Liver (tissue), 8 donors: ENCODE measurements at regions not wholly inside any gene's neighbourhood (a gene's known extent, or its start where the extent isn't known, plus 50 kb on each side); places are given as distances from the start of the nearest gene placed in this dataset.

Experiments used
- DNase-seq: peaks from one replicate; pipeline ENCODE4 v3.0.0-alpha.2; 2017; ENCODE audit warnings: low spot score
- H3K27ac ChIP-seq, 2 donors: one replicate each; pipeline ENCODE4 v1.7.0; 2013; ENCODE audit warnings: inconsistent platforms in 2 of 2, low read length in 2 of 2, control low read depth in 1 of 2, low read depth in 1 of 2, mild to moderate bottlenecking in 1 of 2
- H3K27me3 ChIP-seq, 4 donors: one replicate each; pipeline versions ENCODE4 v1.6.1 to v1.7.0; 2013; ENCODE audit warnings: low read length in 3 of 4, inconsistent platforms in 1 of 4, mild to moderate bottlenecking in 1 of 4, moderate library complexity in 1 of 4; ENCODE audit not compliant: control insufficient read depth in 4 of 4, insufficient read depth in 4 of 4
- H3K36me3 ChIP-seq, 4 donors: one replicate each; pipeline versions ENCODE4 v1.6.1 to v1.7.0; 2013; ENCODE audit warnings: low read length in 3 of 4, mild to moderate bottlenecking in 3 of 4, low read depth in 1 of 4, moderate library complexity in 1 of 4; ENCODE audit not compliant: control insufficient read depth in 4 of 4, insufficient read depth in 3 of 4
- H3K4me1 ChIP-seq, 4 donors: one replicate each; pipeline versions ENCODE4 v1.6.1 to v1.7.0; 2013; ENCODE audit warnings: low read length in 3 of 4, mild to moderate bottlenecking in 3 of 4, moderate library complexity in 1 of 4; ENCODE audit not compliant: control insufficient read depth in 4 of 4, insufficient read depth in 4 of 4
- H3K4me3 ChIP-seq, 3 donors: one replicate each; pipeline versions ENCODE4 v1.6.1 to v1.7.0; 2013; ENCODE audit warnings: low read length in 3 of 3, control low read depth in 1 of 3, low read depth in 1 of 3, mild to moderate bottlenecking in 1 of 3
- H3K9ac ChIP-seq, 2 donors: one replicate each; pipeline ENCODE4 v1.7.0; 2013; ENCODE audit warnings: low read length in 2 of 2, mild to moderate bottlenecking in 2 of 2, moderate library complexity in 2 of 2, control low read depth in 1 of 2, low read depth in 1 of 2
- H3K9me3 ChIP-seq, 4 donors: one replicate each; pipeline versions ENCODE4 v1.6.1 to v1.7.0; 2013; ENCODE audit warnings: low read length in 3 of 4; ENCODE audit not compliant: control insufficient read depth in 4 of 4
- EGR1 ChIP-seq, 2 donors: IDR thresholded peaks; 2 replicates each; pipeline ENCODE4 v1.6.1; 2016 to 2018; ENCODE audit warnings: antibody characterized with exemption in 2 of 2, low read depth in 2 of 2
- FOXA1 ChIP-seq: IDR thresholded peaks from 2 replicates; pipeline ENCODE4 v1.6.1; 2016; ENCODE audit warnings: antibody characterized with exemption
- FOXA2 ChIP-seq: IDR thresholded peaks from 2 replicates; pipeline ENCODE4 v1.6.1; 2016; ENCODE audit warnings: antibody characterized with exemption
- HNF4A ChIP-seq, 2 donors: conservative IDR thresholded peaks; 2 replicates each; pipeline ENCODE4 v1.6.1; 2016; ENCODE audit warnings: antibody characterized with exemption in 2 of 2, mild to moderate bottlenecking in 2 of 2
- HNF4G ChIP-seq: IDR thresholded peaks from 2 replicates; pipeline ENCODE4 v1.6.1; 2016; ENCODE audit warnings: antibody characterized with exemption
- JUND ChIP-seq, 2 donors: IDR thresholded peaks; 2 replicates each; pipeline ENCODE4 v1.6.1; 2016; ENCODE audit warnings: antibody characterized with exemption in 2 of 2
- NR2F2 ChIP-seq: IDR thresholded peaks from 2 replicates; pipeline ENCODE4 v1.6.1; 2016; ENCODE audit warnings: antibody characterized with exemption
- RAD21 ChIP-seq, 2 donors: IDR thresholded peaks; 2 replicates each; pipeline ENCODE4 v1.6.1; 2016; ENCODE audit warnings: antibody characterized with exemption in 2 of 2, mild to moderate bottlenecking in 2 of 2
- RXRA ChIP-seq, 2 donors: IDR thresholded peaks; 2 replicates each; pipeline ENCODE4 v1.6.1; 2017 to 2018; ENCODE audit warnings: antibody characterized with exemption in 2 of 2, mild to moderate bottlenecking in 1 of 2
- SP1 ChIP-seq: IDR thresholded peaks from 2 replicates; pipeline ENCODE4 v1.6.1; 2018; ENCODE audit warnings: antibody characterized with exemption, mild to moderate bottlenecking
- TAF1 ChIP-seq: conservative IDR thresholded peaks from 2 replicates; pipeline ENCODE4 v1.6.1; 2016; ENCODE audit warnings: antibody characterized with exemption, mild to moderate bottlenecking
- YY1 ChIP-seq: IDR thresholded peaks from 2 replicates; pipeline ENCODE4 v1.6.1; 2016; ENCODE audit warnings: antibody characterized with exemption, mild to moderate bottlenecking
- WGBS: extraction: QIAGEN DNeasy Blood & Tissue Kit; methylation state at CpG from one replicate; pipeline ENCODE4 v1.1.7; 2013; 5-methylcytosine and 5-hydroxymethylcytosine counted together
- TF ChIP-seq, protein P1 (sequence below): IDR thresholded peaks from 2 replicates; pipeline ENCODE4 v1.6.1; 2016; ENCODE audit warnings: antibody characterized with exemption, mild to moderate bottlenecking
- TF ChIP-seq, protein P2 (sequence below): fragments of 150-350 bp; IDR thresholded peaks from 2 replicates; pipeline ENCODE4 v1.5.1; 2017; ENCODE audit warnings: improper control_type of control experiment, low read depth, low read length; ENCODE audit not compliant: missing input control
- TF ChIP-seq, protein P3 (sequence below): IDR thresholded peaks from 2 replicates; pipeline ENCODE4 v1.6.1; 2016; ENCODE audit warnings: antibody characterized with exemption
- TF ChIP-seq, protein P4 (sequence below): IDR thresholded peaks from 2 replicates; pipeline ENCODE4 v1.6.1; 2016; ENCODE audit warnings: antibody characterized with exemption
- TF ChIP-seq, protein P5 (sequence below): IDR thresholded peaks from 2 replicates; pipeline ENCODE4 v1.6.1; 2016; ENCODE audit warnings: antibody characterized with exemption
- donor health status: healthy.
- donor health status: healthy.
- donor health status: healthy.
- donor health status: healthy.
- donor health status: healthy.

DNA sequence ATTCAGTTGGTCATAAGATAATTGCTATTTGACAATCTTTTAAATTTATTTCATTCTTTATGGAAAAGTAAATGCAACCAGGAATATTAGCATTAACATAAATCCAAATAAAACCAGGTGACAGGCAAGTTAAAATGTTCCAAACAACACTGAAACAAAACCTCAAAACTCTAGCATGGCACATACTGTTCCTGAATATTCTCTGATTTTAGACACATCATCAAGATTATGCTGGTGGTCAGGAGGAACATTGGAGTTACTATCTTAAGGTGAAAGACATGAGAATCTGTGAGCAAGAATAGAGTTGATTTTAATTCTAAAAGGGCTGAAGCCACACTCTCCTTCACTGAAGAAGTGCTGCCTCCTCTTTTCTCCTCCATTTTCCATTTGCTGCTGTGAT lies 421.0 kb upstream of the THBS1 start:
- Histone ChIP-seq H3K9ac (no peak overlapping the region), H3K4me1 (no peaks in the 10 kb centered on the region), H3K36me3 (no peaks in the 10 kb centered on the region), H3K27me3 (no peaks in the 10 kb centered on the region), H3K4me3 (no peak overlapping the region), H3K9me3 (no peaks in the 10 kb centered on the region), H3K27ac (no peak overlapping the region)
- no peak for DNase-seq
- TF ChIP-seq RXRA (IDR thresholded peaks at IDR 0.05) = no peak
- TF ChIP-seq YY1 = no peak
- TF ChIP-seq HNF4G = no peak
- no peak for TF ChIP-seq JUND (IDR thresholded peaks at IDR 0.05)

DNA sequence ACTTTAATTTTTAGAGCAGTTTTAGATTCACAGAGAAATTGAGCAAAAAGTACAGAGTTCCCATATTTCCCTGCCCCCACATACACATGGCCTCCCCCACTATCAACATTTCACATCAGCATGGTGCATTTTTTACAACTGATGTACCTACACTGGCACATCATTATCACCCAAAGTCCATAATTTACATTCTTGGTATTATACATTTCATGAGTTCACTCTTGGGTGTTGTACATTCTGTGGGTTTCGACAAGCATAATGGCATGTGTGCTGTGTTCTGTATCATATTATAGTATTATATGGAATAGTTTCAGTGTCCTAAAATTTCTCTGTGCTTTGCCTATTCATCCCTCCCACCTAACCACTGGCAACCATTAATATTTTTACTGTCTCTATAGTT lies 419.8 kb upstream of the THBS1 start:
- Histone ChIP-seq H3K27ac (no peak overlapping the region), H3K36me3 (no peaks in the 10 kb centered on the region), H3K9me3 (no peaks in the 10 kb centered on the region), H3K4me3 (no peak overlapping the region), H3K9ac (no peak overlapping the region), H3K4me1 (no peaks in the 10 kb centered on the region), H3K27me3 (no peaks in the 10 kb centered on the region)
- no peak for DNase-seq
- 95% methylated on average over 1 of the region's 1 CpG for WGBS
- TF ChIP-seq, protein P1, sequence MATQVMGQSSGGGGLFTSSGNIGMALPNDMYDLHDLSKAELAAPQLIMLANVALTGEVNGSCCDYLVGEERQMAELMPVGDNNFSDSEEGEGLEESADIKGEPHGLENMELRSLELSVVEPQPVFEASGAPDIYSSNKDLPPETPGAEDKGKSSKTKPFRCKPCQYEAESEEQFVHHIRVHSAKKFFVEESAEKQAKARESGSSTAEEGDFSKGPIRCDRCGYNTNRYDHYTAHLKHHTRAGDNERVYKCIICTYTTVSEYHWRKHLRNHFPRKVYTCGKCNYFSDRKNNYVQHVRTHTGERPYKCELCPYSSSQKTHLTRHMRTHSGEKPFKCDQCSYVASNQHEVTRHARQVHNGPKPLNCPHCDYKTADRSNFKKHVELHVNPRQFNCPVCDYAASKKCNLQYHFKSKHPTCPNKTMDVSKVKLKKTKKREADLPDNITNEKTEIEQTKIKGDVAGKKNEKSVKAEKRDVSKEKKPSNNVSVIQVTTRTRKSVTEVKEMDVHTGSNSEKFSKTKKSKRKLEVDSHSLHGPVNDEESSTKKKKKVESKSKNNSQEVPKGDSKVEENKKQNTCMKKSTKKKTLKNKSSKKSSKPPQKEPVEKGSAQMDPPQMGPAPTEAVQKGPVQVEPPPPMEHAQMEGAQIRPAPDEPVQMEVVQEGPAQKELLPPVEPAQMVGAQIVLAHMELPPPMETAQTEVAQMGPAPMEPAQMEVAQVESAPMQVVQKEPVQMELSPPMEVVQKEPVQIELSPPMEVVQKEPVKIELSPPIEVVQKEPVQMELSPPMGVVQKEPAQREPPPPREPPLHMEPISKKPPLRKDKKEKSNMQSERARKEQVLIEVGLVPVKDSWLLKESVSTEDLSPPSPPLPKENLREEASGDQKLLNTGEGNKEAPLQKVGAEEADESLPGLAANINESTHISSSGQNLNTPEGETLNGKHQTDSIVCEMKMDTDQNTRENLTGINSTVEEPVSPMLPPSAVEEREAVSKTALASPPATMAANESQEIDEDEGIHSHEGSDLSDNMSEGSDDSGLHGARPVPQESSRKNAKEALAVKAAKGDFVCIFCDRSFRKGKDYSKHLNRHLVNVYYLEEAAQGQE = no peak
- TF ChIP-seq SP1 = no peak
- no peak for TF ChIP-seq FOXA2
- TF ChIP-seq EGR1 (IDR thresholded peaks at IDR 0.05; ENCODE audit: low read depth in 2 of 2) = no peak
- no peak for TF ChIP-seq JUND (IDR thresholded peaks at IDR 0.05)
- TF ChIP-seq HNF4G = no peak
- TF ChIP-seq, protein P2, sequence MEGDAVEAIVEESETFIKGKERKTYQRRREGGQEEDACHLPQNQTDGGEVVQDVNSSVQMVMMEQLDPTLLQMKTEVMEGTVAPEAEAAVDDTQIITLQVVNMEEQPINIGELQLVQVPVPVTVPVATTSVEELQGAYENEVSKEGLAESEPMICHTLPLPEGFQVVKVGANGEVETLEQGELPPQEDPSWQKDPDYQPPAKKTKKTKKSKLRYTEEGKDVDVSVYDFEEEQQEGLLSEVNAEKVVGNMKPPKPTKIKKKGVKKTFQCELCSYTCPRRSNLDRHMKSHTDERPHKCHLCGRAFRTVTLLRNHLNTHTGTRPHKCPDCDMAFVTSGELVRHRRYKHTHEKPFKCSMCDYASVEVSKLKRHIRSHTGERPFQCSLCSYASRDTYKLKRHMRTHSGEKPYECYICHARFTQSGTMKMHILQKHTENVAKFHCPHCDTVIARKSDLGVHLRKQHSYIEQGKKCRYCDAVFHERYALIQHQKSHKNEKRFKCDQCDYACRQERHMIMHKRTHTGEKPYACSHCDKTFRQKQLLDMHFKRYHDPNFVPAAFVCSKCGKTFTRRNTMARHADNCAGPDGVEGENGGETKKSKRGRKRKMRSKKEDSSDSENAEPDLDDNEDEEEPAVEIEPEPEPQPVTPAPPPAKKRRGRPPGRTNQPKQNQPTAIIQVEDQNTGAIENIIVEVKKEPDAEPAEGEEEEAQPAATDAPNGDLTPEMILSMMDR = no peak
- no peak for TF ChIP-seq YY1
- TF ChIP-seq, protein P3, sequence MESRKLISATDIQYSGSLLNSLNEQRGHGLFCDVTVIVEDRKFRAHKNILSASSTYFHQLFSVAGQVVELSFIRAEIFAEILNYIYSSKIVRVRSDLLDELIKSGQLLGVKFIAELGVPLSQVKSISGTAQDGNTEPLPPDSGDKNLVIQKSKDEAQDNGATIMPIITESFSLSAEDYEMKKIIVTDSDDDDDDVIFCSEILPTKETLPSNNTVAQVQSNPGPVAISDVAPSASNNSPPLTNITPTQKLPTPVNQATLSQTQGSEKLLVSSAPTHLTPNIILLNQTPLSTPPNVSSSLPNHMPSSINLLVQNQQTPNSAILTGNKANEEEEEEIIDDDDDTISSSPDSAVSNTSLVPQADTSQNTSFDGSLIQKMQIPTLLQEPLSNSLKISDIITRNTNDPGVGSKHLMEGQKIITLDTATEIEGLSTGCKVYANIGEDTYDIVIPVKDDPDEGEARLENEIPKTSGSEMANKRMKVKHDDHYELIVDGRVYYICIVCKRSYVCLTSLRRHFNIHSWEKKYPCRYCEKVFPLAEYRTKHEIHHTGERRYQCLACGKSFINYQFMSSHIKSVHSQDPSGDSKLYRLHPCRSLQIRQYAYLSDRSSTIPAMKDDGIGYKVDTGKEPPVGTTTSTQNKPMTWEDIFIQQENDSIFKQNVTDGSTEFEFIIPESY = no peak
- no peak for TF ChIP-seq TAF1
- TF ChIP-seq, protein P4, sequence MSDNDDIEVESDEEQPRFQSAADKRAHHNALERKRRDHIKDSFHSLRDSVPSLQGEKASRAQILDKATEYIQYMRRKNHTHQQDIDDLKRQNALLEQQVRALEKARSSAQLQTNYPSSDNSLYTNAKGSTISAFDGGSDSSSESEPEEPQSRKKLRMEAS = no peak
- no peak for TF ChIP-seq FOXA1
- TF ChIP-seq NR2F2 = no peak
- no peak for TF ChIP-seq HNF4A (conservative IDR thresholded peaks at IDR 0.05)
- TF ChIP-seq, protein P5, sequence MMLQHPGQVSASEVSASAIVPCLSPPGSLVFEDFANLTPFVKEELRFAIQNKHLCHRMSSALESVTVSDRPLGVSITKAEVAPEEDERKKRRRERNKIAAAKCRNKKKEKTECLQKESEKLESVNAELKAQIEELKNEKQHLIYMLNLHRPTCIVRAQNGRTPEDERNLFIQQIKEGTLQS = no peak
- no peak for TF ChIP-seq RAD21 (IDR thresholded peaks at IDR 0.05)
